ENCODE measurements at regions not wholly inside any gene's neighbourhood (a gene's known extent, or its start where the extent isn't known, plus 50 kb on each side); places are given as distances from the start of the nearest gene placed in this dataset.
"Not testable (repeated sequence)": the region's sequence is repeated elsewhere in the genome, so short reads cannot be mapped to it uniquely, and the experiment has no call there.

DNA sequence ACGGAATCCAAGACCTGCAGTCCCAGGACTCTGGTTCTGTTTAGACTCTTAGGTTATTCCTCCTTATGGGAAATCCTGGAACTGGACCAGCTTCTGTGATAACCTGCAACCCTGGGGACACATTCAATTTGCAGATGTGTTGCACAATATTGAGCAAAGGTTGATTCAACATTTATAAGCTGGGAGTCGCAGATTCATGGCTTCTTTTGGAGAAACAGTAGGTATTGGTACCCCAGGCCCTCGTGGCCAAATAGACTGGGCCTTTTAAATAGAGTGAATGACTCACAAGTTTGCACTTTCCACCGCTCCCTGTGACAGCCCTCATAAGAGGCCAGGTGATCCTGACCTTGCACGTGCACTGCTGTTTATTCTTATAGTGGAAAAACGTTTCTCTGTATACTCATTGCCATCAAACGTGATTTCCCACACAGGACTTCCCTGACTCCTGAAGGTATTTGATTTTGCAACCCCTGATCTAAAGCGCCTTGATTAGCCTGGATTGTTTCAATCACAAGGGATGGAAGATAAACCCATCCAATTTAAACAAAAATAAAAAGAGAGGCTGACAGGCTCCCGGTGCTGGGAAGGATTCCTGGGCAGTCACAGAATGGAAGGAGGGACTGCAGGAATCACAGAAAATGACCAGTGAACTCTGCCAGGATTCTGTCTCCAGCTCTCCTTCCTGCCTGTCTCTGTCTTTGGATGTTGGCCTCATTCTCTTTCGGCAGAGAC, 98.0 kb downstream of the VCPKMT start:
- no peak for DNase-seq (ENCODE audit: low spot score)

DNA sequence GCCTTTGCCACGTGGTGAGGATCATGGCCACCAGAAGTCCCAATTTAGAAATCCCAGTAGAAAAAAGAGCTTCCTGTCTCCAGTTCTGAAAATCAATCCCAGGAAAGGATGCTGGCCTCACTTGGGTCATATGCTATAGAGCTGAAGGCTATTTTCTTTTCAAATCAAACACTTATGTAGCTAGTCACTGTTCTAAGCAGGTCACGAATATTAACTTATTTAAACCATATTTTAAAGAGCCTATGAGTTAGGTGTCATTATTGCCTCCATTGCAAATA, 97.5 kb downstream of the VCPKMT start:
- no peak for DNase-seq (ENCODE audit: low spot score)

DNA sequence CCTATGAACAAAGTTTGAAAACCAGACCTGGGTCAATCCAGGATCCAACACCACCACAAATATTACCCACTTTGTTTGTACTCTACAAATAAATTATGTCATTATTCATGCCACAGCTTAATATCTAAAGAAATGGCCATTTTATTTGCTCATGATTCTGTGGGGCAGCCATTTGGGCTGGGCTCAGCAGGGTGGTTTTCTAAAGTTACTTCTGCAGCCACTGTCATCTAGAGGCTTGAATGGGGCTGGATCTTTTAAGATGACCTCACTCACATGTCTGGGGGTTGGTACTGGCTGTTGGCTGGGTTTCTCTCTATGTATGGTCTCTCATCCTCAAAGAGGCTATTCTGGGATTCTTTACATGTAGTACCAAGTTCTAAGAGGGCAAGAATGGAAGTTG, 96.2 kb downstream of the VCPKMT start:
- no peak for DNase-seq (ENCODE audit: low spot score)

DNA sequence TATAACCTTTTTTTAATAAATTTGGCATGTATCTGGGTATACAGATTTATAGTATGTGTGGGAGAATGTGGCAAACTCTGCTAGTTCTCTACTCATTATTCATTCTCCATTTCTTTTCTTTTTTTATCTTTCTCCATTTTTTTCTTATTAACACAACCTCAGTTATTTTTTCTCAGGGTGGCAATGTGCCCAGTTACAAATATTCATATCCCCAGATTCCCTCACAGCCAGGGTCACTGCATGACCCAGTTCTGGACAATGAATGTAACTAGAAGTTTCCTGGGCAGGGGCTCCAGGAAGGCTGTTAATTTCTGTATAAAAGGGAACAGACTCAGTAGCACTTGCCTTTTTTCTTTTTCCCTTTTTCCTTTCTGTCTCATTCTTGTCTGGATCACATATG, 95.6 kb downstream of the VCPKMT start:
- DNase-seq (ENCODE audit: low spot score), result no peak

DNA sequence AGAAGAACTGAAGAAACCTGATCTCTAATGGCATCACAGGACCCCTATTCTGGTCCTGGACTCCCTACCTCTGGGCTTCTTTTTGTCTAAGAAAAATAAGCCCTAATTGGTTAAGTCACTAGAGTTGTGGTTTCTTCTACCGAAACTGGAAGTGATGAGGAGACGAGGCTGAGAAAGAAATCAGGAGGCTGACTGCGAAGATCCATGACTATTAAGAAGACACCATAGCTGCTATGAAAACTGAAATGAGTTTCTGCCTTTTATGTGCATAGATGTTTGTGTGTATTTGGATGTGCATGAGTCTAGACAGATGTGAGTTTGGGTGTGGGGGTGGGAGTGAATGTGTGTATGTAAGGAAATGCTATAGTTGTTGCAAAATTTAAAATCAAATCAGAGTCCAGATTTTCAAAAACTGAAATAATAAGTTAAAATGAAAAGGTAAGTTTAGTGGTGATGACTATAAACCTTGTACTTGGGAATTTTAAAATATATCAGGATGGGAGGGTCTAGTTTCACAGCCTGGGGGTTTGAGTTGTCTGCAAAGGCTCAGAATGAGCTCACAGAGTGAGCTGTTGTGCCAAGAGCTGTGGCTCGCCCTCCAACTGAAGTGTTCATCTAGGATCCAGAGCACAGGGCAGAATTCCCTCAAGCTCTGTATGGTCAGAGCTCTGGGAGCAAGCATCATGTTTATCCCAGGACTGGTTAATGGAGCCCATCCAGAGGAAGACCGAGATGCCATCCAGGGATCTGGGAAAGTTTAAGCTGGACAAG, 94.9 kb downstream of the VCPKMT start:
- DNase-seq (ENCODE audit: low spot score), result no peak

DNA sequence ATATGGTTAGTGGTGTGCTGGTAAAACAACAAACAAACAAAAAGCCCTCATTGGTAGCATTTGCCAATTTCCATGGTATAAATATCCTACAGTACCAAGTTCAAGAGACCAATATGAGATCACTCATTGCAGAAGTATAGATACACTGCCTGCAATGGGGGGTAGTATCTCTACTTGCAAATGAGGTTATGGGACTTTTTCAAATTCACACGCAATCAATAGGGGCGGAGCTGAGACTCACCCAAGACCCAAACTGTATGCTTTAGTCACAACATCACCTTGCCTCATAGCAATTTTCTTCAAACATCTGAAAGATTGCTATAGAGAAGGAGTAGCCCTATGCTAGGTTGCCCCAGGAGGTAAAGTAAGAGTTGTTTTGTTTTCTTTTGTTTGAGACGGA, 93.7 kb downstream of the VCPKMT start:
- DNase-seq (ENCODE audit: low spot score), result no peak

DNA sequence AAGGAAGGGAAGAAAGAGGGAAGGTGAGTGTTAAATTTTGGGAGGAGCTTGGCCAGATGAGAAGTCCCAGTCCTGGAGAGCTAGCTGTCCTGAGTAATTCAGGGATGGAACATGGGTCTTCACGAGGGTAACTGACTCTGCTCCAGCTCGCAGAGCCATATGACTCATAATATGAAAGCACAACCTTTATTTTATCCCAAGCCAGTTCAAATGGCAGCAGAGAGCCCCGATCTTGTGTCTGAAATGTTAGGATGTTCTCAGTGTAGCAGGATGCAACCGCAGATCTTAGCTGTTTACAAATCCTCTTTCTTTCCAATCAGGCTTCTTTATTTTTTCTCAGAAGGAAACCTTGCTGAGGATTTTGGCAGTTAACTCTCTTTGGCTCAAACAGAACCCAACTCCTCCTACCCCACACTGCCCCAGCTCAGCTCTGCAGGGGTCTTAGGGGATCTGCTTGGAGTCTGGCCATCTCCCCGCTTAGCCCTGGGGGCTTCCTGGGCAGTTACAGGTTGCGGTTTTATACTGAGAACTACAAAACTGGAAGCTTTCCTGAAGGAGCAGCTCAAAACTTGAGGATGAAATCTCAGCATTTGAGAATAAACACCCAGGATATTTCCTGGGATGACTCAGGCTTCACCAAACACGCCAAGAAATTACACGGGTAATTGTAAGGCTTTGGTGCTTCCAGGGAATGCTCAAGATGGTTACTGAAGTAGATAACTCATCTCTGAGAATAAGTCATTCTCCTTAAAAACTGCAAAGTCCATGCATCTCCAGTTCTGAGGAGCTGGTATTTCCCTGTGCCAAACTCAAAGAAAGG, 92.5 kb downstream of the VCPKMT start:
- no peak for DNase-seq (ENCODE audit: low spot score)

DNA sequence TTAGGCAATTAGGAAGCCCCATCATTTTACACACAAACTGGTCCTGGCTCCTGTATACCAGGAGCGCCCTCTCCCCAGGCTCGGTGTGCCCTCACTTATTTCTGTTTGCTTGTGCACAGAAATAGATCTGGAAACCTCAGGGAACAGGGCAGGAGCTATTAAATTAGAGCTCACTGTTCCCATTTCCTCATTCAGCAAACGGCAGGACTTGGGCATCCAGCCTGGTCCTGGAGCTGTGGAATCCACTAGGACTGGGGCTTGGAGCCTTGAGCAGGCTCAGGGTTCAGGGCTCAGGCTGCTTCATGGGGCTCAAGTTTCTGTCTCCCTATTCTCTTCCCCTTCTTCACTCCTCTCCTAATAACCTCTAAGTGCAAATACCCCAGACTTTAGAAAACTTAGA, 91.3 kb downstream of the VCPKMT start:
- DNase-seq (ENCODE audit: low spot score), result no peak

DNA sequence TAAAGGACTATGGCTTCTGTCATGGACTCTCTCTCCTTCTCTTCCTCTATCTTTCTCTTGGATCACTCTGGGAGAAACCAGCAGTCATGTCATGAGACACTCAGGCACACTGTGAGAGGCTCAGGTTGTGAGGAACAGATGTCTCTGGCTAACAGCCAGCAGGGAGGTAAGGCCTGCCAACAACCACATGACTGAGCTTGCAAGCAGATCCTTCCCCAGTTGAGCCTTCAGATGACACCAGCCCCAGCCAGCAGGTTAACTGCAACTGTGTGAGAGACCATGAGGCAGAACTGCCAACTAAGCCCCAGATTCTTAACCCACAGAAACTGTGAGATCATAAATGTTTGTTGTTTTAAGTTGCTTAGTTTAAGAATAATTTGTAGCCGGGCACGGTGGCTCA, 90.6 kb downstream of the VCPKMT start:
- no peak for DNase-seq (ENCODE audit: low spot score)

DNA sequence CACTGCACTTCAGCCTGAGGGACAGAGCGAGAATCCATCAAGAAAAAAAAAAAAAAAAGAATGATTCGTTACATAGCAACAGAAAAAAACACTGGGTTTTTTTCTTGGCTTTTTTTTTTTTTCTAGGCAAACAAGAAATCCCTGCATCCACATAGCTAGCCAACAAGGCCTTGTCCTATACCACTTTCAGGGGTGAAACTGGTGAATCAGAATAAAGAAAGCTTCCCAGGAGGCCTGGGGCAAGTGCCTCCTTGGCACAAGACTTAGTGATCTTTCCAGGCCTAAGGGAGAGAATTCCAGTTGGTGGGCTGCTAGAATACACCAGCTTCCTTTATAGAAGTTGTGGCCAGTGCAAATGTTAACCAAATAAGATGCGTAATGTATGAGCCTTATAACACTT, 90.0 kb downstream of the VCPKMT start:
- DNase-seq (ENCODE audit: low spot score), result no peak

DNA sequence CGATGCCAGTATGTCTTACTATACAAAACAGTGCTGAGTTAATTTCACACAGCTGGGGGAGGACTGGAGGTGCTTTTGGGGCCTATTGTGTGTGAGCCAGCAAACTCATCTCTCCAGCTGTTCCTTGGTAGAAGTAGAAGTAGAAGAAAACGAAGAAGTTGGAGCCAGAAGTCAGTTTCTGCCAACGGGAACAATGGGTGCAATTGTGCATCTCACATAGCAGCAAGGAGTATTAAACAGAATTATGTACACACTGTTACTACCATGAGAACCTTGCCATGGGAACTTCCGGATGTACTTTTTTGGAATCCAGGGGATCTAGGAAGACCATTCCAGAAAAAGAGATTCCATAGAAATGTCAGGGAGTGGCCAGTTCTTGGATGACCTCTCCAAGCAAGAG, 88.6 kb downstream of the VCPKMT start:
- no peak for DNase-seq (ENCODE audit: low spot score)

DNA sequence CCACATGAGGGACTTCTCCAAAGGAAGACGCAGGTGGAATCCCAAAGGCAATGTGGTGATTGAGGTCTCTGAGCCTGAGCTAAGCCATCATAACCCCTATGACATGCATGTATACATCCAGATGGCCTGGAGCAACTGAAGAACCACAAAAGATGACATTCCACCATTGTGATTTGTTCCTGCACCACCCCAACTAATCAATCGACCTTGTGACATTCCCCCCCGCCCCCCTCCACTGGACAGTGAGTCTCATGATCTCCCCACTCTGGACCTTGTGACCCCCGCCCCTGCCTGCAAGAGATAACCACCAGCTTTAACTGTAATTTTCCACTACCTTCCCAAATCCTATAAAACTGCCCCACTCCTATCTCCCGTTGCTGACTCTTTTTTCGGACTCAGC, 87.9 kb downstream of the VCPKMT start:
- no peak for DNase-seq (ENCODE audit: low spot score)

DNA sequence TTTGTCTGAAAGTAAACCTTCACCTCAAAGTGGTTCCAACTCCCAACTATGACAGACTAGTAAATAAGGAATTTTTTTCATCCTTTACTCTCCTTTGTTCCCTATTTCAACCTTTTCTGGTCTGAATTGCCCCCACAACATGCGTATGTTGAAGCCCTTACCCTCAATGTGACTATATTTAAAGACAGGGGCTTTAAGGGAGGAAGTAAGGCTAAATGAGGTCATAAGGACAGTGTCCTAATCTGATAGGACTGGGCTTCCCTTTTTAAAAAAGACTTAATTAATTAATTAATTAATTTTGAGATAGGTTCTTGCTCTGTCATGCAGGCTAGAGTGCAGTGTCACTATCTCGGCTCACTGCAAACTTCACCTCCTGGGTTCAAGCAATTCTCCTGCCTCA, 86.3 kb downstream of the VCPKMT start:
- DNase-seq (ENCODE audit: low spot score), result no peak

DNA sequence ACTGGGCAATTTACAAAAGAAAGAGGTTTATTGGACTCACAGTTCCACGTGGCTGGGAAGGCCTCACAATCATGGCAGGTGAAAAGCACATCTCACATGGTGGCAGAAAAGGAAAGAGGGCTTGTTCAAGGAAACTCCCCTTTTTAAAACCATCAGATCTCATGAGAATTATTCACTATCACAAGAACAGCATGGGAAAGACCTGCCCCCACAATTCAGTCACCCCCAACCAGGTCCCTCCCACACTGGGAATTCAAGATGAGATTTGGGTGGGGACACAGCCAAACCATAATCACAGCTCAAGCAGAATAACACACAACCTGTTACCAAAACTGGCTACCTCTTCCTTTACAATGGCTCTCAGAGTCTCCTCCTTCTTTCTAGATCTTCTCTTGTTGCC, 85.5 kb downstream of the VCPKMT start:
- not testable (repeated sequence) for DNase-seq (ENCODE audit: low spot score)

DNA sequence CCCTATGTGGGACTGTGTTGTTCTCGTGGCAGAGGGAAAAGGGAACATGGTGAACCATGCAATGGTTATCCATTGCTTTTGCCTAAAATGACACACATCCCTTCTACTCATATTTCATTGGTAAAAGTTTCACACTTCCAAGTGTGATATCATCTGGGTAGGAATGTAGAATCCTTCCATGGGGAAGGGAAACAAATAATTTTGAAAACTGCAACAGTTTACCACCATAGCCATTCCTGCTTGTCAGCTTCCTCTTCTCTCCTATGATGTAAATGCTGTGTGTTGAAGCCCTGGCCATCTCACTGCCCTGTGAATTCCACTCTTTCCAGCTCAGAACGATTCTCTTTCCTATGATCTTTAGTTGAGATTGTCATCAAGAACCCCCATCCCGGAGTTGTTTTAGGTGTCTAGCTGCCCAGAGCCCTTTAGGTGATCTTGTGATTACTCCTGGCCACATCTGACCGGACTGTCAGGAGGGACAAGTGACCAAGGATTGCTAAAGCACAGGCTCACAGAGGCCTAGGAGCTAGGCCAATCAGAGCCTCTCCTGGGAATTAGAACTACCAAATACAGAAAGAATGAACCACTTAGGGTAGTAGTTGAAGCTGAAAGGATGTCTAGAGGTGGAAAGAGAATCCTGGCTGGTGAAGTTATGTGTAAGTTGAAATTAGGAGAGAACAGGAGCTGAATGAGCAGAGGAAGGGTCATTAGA, 84.6 kb downstream of the VCPKMT start:
- DNase-seq (ENCODE audit: low spot score), result no peak

DNA sequence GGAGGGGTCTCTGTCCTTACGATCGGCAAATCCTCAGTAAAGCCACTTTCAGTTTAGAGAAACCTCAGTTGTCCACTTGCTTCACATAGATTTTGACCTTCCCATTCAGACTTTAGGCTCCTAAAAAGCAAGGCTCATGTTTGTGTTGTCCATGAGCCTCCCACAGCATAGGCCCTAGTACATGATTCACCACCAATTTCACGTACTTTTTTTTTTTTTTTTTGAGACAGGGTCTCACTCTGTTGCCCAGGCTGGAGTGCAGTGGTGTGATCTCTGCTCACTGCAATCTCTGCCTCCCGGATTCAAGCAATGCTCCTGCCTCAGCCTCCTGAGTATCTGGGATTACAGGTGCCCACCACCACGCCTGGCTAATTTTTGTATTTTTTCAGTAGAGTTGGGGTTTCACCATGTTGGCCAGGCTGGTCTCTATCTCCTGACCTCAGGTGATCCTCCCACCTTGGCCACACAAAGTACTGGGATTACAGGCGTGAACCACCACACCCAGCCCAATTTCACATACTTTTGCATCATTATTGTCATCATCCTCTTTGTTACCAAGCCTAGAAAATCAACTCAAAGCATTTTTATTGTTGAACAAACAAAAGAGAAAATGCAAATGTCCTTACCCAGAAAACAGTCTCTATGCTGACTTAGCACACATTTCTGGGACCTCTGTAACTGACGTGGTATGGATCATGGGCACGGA, 83.8 kb downstream of the VCPKMT start:
- DNase-seq (ENCODE audit: low spot score), result not testable (repeated sequence)

DNA sequence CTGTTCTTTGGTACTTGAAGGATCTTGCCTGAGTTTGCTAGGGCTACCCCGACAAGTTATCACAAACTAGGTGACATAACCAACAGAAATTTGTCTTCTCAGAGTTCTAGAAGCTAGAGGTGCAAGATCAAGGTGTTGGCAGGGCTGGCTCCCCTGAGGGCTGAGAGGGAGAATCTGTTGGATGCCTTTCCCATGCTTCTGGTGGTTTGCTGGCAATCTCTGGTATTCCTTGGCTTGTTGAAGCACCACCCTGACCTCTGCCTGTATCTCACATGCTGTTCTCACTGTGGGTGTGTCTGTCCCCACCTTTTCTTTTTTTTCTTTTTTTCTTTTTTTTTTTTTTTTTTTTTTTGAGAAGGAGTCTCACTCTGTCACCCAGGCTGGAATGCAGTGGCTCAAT, 81.2 kb downstream of the VCPKMT start:
- no peak for DNase-seq (ENCODE audit: low spot score)

DNA sequence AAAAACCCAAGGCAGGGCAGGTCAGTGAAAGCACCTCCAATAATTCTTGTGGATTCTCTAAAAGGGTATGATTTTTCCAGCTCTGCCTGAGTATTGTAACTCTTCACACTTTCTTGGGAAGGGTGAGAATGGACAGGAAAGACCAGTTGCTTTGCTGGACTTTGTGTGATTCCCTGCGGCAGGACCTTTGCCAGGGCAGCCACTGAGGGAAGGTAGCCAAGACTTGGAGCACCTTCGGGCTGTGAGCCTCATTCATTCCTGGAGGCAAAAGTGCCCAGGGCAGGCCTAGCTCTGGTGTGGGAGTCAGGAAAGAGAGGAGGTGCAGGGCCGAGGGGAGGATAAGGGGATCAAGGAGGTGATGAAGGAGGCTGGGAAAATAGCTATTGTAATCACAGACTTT, 80.2 kb downstream of the VCPKMT start:
- no peak for DNase-seq (ENCODE audit: low spot score)

DNA sequence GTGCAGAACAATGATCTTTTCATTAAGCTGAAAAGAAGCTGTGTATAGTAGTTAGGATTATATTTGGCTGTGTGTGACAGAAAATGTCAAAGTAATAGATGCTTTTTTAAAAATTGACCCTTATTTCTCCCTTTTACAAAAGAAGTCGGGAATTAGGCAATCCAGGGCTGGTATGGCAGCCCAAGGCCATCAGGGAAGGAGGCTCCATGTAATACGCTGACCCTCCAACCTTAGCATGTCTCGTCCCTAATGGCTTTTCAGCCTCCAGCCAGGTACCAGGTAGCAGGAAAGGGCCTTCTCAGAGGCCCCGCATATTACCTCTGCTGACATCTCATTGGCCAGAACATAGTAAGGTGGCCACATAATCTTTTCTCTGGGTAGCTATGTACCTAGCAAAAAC, 79.7 kb downstream of the VCPKMT start:
- DNase-seq (ENCODE audit: low spot score), result no peak

DNA sequence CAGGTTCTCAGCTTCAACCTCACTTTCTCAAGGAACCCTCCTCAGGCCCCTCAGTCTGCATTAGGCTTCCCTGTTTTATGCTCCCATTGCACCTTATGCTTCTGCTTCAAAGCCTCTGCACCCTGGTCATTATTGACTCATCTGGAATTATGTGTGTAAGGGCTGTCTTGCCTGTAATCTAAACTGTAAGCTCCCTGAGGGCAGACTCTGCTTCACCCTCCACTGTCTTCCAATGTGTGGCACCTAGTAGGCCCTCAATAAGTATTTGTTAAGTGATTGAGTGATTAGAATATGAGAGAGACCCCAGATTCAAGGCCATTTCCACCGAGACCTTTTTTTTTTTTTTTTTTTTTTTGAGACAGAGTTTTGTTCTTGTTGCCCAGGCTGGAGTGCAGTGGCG, 79.1 kb downstream of the VCPKMT start:
- no peak for DNase-seq (ENCODE audit: low spot score)

DNA sequence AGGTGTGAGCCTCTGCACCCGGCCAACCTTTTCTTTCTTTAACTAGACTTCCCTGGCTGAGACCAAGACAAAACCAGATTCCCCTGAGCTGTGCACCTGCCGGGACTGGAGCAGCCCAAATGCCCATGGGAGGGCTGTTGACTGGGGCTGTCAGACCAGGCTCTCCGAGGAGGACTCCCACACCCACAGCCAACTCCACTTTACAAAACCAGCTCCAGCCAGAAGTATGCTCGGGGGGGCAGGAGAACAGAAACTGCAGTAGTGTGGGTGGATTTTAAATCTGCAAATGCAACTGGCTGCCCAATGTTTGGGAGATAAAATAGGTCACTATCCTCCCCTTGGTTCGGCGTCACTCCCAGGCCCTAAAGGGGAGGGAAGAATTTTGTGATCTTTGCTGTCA, 78.5 kb downstream of the VCPKMT start:
- no peak for DNase-seq (ENCODE audit: low spot score)

Measured in RKO (cell line).